ENCODE measurements at regions not wholly inside any gene's neighbourhood (a gene's known extent, or its start where the extent isn't known, plus 50 kb on each side); places are given as distances from the start of the nearest gene placed in this dataset.
A peak's percentile ranks its signal among the peaks of the same experiment; 100 is the strongest.

DNA sequence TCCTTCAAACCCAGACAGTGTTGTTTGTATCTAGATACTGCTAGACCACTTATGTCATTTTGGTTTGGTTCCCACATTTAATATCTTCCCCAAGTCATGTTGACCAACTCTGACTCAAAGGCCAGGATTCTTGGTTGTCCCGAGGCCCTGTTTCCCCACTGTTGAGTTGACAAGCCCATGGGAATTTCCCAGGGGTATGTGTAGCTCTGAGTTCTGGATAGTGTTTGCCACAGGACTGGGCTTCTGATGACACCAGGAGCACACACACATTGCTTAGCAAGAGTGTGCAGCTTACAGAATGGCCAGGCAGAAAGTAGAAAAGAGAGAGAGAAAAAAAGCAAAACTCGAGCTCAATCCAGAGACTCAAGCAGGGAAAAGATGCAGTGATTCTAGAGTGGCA is 214.4 kb downstream of the NXNL2 start:
- no peaks in the 10 kb centered on the region for H3K36me3 ChIP-seq (ENCODE audit: control insufficient read depth in 3 of 3, insufficient read depth in 3 of 3, low read length in 3 of 3)
- no peak overlapping the region for H3K9ac ChIP-seq (ENCODE audit: low read depth in 1 of 3, low read length in 3 of 3)
- peaks cover 0 to 2% (median 0%) of the 10 kb centered on the region in 3 donors for H3K9me3 ChIP-seq (ENCODE audit: control insufficient read depth in 3 of 3, low read length in 3 of 3)
- H3K4me3 ChIP-seq (ENCODE audit: low read length in 3 of 3), result no peak overlapping the region
- no peaks in the 10 kb centered on the region for H3K27me3 ChIP-seq (ENCODE audit: control insufficient read depth in 3 of 3, insufficient read depth in 3 of 3, low read length in 3 of 3)
- H3K27ac ChIP-seq (ENCODE audit: low read depth, low read length), result peak overlapping the region; percentile 65
- peaks cover 21 to 27% (median 23%) of the 10 kb centered on the region in 3 donors for H3K4me1 ChIP-seq (ENCODE audit: control insufficient read depth in 3 of 3, insufficient read depth in 3 of 3, low read length in 3 of 3)

DNA sequence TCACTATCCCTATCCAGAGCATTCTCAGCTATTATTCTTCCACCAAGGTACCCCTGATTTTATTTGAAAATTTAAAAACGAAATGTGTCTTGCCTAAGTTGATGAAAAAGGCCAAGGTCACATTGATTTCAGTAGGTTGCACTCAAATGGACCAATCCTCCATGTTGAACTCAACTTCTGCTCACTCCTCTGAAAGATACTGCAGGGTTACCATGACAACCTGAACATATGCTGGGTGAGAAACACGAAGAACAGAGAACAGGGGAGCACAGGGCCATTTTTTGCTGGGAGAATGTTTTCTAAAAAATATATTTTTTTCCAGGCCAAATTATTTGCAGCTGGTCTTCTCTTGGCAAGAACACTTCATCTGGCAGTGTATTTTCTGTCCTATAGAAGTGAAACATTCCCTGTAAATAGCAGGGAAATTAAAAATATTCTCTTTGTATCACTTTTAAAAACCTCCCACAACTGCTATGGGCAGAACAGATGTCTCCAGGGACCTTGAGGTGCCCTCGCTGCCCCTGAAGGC is 215.9 kb downstream of the NXNL2 start:
- H3K4me3 ChIP-seq (ENCODE audit: low read length in 3 of 3), result no peak overlapping the region
- no peak overlapping the region for H3K27ac ChIP-seq (ENCODE audit: low read depth, low read length)
- peaks cover 0 to 2% (median 0%) of the 10 kb centered on the region in 3 donors for H3K9me3 ChIP-seq (ENCODE audit: control insufficient read depth in 3 of 3, low read length in 3 of 3)
- no peaks in the 10 kb centered on the region for H3K27me3 ChIP-seq (ENCODE audit: control insufficient read depth in 3 of 3, insufficient read depth in 3 of 3, low read length in 3 of 3)
- peaks cover 21 to 27% (median 22%) of the 10 kb centered on the region in 3 donors for H3K4me1 ChIP-seq (ENCODE audit: control insufficient read depth in 3 of 3, insufficient read depth in 3 of 3, low read length in 3 of 3)
- no peak overlapping the region for H3K9ac ChIP-seq (ENCODE audit: low read depth in 1 of 3, low read length in 3 of 3)
- no peaks in the 10 kb centered on the region for H3K36me3 ChIP-seq (ENCODE audit: control insufficient read depth in 3 of 3, insufficient read depth in 3 of 3, low read length in 3 of 3)

DNA sequence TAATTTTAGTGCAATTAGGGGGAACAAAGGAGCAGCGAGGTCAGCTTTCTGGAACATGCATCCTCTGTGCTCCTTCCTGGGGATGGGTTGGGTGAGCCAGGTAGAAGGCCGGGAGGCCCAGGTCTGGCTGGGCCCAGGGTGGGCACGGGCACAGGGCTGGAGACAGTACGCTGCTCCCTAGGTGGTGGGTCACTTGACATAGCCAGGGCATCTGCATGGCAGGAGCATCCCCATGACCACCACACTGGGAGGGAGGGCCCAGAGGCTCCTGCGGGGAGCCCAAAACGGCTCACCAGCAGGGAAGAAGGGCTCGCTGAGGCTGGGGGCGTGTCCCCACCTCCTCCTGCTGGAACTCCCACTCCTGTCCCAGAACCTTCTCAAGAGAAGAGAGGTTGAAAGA is 216.8 kb downstream of the NXNL2 start:
- H3K27me3 ChIP-seq (ENCODE audit: control insufficient read depth in 3 of 3, insufficient read depth in 3 of 3, low read length in 3 of 3), result no peaks in the 10 kb centered on the region
- H3K9me3 ChIP-seq (ENCODE audit: control insufficient read depth in 3 of 3, low read length in 3 of 3), result peaks cover 0 to 2% (median 0%) of the 10 kb centered on the region in 3 donors
- H3K27ac ChIP-seq (ENCODE audit: low read depth, low read length), result no peak overlapping the region
- peaks cover 17 to 21% (median 19%) of the 10 kb centered on the region in 3 donors for H3K4me1 ChIP-seq (ENCODE audit: control insufficient read depth in 3 of 3, insufficient read depth in 3 of 3, low read length in 3 of 3)
- H3K36me3 ChIP-seq (ENCODE audit: control insufficient read depth in 3 of 3, insufficient read depth in 3 of 3, low read length in 3 of 3), result no peaks in the 10 kb centered on the region
- H3K9ac ChIP-seq (ENCODE audit: low read depth in 1 of 3, low read length in 3 of 3), result no peak overlapping the region
- H3K4me3 ChIP-seq (ENCODE audit: low read length in 3 of 3), result no peak overlapping the region

DNA sequence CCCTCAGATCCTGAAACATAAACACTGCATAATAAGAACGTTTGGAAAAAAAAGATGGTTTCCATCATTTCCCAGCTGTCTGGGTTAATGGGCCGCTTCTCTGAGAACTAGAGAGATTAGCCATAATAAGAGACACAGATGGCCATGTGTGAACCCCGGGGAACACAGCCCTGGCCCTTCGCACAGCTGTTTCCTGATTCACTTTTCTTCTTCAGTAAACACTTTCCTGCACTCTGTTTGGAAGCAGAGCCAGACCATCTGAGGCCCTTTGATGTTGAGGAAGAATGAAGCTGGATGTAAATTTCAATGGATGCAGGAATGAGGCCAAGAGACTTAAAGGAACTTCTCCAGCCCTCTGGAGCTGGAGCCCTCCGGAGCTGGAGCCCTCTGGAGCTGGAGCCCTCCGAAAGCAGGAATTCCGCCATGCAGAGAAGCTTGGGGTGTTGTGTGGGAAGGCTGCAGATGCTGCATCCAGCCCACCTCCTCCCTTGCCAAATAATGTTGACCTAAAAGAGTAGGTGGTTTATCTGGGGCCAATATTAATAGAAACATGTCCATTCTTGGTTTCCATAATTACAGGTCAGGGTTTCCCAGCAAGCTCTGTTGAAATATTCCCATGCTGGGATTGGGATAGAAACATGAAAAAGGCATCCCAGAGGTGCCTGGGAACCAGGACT is 218.9 kb downstream of the NXNL2 start:
- Histone ChIP-seq H3K36me3 (ENCODE audit: control insufficient read depth in 3 of 3, insufficient read depth in 3 of 3, low read length in 3 of 3) (no peaks in the 10 kb centered on the region), H3K9ac (ENCODE audit: low read depth in 1 of 3, low read length in 3 of 3) (no peak overlapping the region), H3K27ac (ENCODE audit: low read depth, low read length) (no peak overlapping the region), H3K4me3 (ENCODE audit: low read length in 3 of 3) (no peak overlapping the region), H3K9me3 (ENCODE audit: control insufficient read depth in 3 of 3, low read length in 3 of 3) (no peaks in the 10 kb centered on the region), H3K4me1 (ENCODE audit: control insufficient read depth in 3 of 3, insufficient read depth in 3 of 3, low read length in 3 of 3) (peaks cover 2 to 3% (median 3%) of the 10 kb centered on the region in 3 donors), H3K27me3 (ENCODE audit: control insufficient read depth in 3 of 3, insufficient read depth in 3 of 3, low read length in 3 of 3) (no peaks in the 10 kb centered on the region)

DNA sequence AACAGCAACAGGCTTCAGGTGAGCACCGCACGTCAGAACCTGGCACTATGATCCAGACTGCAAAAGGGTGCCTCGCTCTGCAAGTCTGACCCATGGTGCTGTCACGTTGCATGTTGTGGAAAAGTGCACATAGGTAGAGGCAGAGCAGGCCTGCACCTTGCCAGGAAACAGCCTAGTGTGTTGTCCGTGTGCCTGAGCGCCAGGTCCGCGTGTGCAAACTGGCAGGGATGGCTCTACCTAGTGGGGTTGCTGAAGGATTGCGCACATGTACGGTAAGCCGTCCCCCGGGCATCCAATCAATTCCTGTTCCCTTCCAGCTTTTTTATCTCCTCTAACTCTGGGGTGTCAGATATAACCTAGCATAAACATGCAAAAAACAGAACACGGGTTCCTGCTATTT is 219.5 kb downstream of the NXNL2 start:
- no peaks in the 10 kb centered on the region for H3K9me3 ChIP-seq (ENCODE audit: control insufficient read depth in 3 of 3, low read length in 3 of 3)
- no peak overlapping the region for H3K4me3 ChIP-seq (ENCODE audit: low read length in 3 of 3)
- no peaks in the 10 kb centered on the region for H3K27me3 ChIP-seq (ENCODE audit: control insufficient read depth in 3 of 3, insufficient read depth in 3 of 3, low read length in 3 of 3)
- H3K4me1 ChIP-seq (ENCODE audit: control insufficient read depth in 3 of 3, insufficient read depth in 3 of 3, low read length in 3 of 3), result peaks cover 0 to 3% (median 2%) of the 10 kb centered on the region in 3 donors
- no peak overlapping the region for H3K9ac ChIP-seq (ENCODE audit: low read depth in 1 of 3, low read length in 3 of 3)
- H3K36me3 ChIP-seq (ENCODE audit: control insufficient read depth in 3 of 3, insufficient read depth in 3 of 3, low read length in 3 of 3), result no peaks in the 10 kb centered on the region
- H3K27ac ChIP-seq (ENCODE audit: low read depth, low read length), result no peak overlapping the region

DNA sequence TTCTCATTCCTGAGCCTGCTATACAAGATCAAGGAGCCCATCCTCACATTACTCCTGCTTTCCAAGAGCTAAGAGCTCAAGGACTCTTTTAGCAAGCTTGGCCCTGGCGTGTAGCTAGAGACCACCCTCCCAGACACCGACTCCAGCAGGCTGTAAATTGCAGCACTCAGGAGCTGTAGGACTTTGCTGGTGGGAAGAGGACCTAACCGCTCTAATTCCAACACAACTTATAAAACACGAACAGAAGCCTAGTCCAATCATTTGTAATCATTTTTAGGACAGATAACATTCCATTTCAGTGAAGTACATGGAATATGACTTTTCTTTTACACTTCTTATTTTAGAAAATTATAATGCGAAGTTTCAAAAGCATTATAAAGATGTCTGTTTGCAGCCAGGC is 219.9 kb downstream of the NXNL2 start:
- no peaks in the 10 kb centered on the region for H3K36me3 ChIP-seq (ENCODE audit: control insufficient read depth in 3 of 3, insufficient read depth in 3 of 3, low read length in 3 of 3)
- peaks cover 0 to 3% (median 2%) of the 10 kb centered on the region in 3 donors for H3K4me1 ChIP-seq (ENCODE audit: control insufficient read depth in 3 of 3, insufficient read depth in 3 of 3, low read length in 3 of 3)
- no peaks in the 10 kb centered on the region for H3K9me3 ChIP-seq (ENCODE audit: control insufficient read depth in 3 of 3, low read length in 3 of 3)
- no peak overlapping the region for H3K4me3 ChIP-seq (ENCODE audit: low read length in 3 of 3)
- no peak overlapping the region for H3K27ac ChIP-seq (ENCODE audit: low read depth, low read length)
- no peaks in the 10 kb centered on the region for H3K27me3 ChIP-seq (ENCODE audit: control insufficient read depth in 3 of 3, insufficient read depth in 3 of 3, low read length in 3 of 3)
- no peak overlapping the region for H3K9ac ChIP-seq (ENCODE audit: low read depth in 1 of 3, low read length in 3 of 3)

DNA sequence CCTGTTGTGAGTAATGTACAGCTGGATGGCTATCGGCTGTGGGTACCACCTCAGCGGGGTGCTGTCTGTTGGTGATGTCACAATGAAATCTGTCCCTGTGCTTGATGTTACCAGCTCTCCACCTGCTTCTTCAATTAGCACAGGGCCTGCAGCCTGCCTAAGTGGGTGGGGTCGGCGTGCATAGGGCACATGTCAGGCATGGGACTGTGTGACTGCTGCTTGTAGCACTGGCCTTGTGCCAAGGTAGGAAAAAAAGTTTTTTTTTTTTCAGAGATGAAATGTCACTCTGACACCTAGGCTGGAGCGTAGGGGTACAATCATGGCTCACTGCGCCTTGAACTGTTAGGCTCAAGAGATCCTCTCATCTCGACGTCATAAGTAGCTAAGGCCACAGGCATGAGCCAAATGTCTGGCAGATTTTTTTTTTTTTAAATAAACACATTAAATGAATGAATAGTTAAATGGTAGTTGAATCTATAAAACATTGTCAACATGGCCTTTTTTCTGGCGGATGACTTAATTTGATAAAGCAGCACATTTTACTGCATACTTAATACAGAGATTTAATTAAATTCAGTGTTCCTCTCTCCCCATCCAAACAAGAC is 222.5 kb downstream of the NXNL2 start:
- no peaks in the 10 kb centered on the region for H3K27me3 ChIP-seq (ENCODE audit: control insufficient read depth in 3 of 3, insufficient read depth in 3 of 3, low read length in 3 of 3)
- H3K9ac ChIP-seq (ENCODE audit: low read depth in 1 of 3, low read length in 3 of 3), result no peak overlapping the region
- H3K27ac ChIP-seq (ENCODE audit: low read depth, low read length), result no peak overlapping the region
- H3K4me1 ChIP-seq (ENCODE audit: control insufficient read depth in 3 of 3, insufficient read depth in 3 of 3, low read length in 3 of 3), result peaks cover 0 to 3% (median 2%) of the 10 kb centered on the region in 3 donors
- no peak overlapping the region for H3K4me3 ChIP-seq (ENCODE audit: low read length in 3 of 3)
- no peaks in the 10 kb centered on the region for H3K9me3 ChIP-seq (ENCODE audit: control insufficient read depth in 3 of 3, low read length in 3 of 3)
- no peaks in the 10 kb centered on the region for H3K36me3 ChIP-seq (ENCODE audit: control insufficient read depth in 3 of 3, insufficient read depth in 3 of 3, low read length in 3 of 3)

DNA sequence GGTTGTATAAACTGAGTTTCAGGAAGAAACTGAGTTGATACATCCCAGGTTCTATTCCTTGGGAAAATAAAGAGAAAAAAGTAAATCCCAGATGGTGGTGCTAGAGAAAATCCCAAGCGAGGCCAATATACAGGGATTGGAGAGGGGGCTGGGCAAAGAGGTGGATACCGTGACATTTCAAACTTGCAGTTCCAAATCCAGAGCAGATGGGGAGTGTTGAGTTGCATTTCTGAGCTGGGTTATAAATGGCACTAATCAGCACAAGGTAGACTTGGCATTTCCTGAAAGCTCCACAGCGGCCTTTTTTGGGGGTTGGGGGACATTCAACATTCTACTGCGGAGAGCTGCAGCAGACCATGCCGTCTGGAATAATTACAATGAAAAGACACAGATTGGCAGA is 224.4 kb downstream of the NXNL2 start:
- Histone ChIP-seq H3K4me3 (ENCODE audit: low read length in 3 of 3) (no peak overlapping the region), H3K36me3 (ENCODE audit: control insufficient read depth in 3 of 3, insufficient read depth in 3 of 3, low read length in 3 of 3) (no peaks in the 10 kb centered on the region), H3K4me1 (ENCODE audit: control insufficient read depth in 3 of 3, insufficient read depth in 3 of 3, low read length in 3 of 3) (peaks cover 0 to 1% (median under 1%) of the 10 kb centered on the region in 3 donors), H3K27me3 (ENCODE audit: control insufficient read depth in 3 of 3, insufficient read depth in 3 of 3, low read length in 3 of 3) (no peaks in the 10 kb centered on the region), H3K27ac (ENCODE audit: low read depth, low read length) (no peak overlapping the region), H3K9me3 (ENCODE audit: control insufficient read depth in 3 of 3, low read length in 3 of 3) (no peaks in the 10 kb centered on the region), H3K9ac (ENCODE audit: low read depth in 1 of 3, low read length in 3 of 3) (no peak overlapping the region)

DNA sequence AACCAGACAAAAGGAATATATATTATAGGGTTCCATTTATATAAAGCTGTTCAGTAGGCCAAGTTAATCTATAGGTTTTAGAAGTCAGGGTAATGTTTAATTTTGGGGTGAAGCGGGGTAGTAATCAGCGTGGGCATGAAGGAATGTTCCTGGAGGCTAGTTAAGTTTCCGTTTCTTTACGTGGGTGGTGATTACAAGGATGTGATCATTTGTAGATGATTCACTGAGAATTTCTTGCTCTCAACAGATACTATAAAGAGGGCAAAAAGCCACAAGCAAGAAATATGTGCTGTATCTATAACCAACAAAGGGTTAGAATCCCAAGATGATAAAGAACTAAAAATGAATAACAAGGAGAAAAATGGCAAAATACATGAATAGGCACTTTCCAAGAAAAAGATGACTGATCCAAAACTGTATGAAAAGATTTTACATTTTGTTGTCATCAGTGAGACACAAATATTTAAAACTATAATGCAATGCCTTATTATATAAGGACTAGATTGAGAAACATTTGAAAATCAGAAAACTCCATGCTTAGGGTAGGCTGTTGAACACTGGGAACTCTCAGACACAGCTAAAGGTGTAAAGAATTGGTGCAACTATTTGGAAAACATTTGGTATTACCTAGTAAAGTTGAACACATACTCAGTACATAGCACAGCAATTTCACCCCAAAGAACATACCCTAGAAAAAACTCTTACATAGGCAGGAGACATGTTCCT is 224.3 kb upstream of the S1PR3 start:
- no peaks in the 10 kb centered on the region for H3K9me3 ChIP-seq (ENCODE audit: control insufficient read depth in 3 of 3, low read length in 3 of 3)
- H3K9ac ChIP-seq (ENCODE audit: low read depth in 1 of 3, low read length in 3 of 3), result no peak overlapping the region
- H3K4me1 ChIP-seq (ENCODE audit: control insufficient read depth in 3 of 3, insufficient read depth in 3 of 3, low read length in 3 of 3), result no peaks in the 10 kb centered on the region
- no peaks in the 10 kb centered on the region for H3K36me3 ChIP-seq (ENCODE audit: control insufficient read depth in 3 of 3, insufficient read depth in 3 of 3, low read length in 3 of 3)
- no peak overlapping the region for H3K4me3 ChIP-seq (ENCODE audit: low read length in 3 of 3)
- H3K27me3 ChIP-seq (ENCODE audit: control insufficient read depth in 3 of 3, insufficient read depth in 3 of 3, low read length in 3 of 3), result no peaks in the 10 kb centered on the region
- H3K27ac ChIP-seq (ENCODE audit: low read depth, low read length), result no peak overlapping the region

DNA sequence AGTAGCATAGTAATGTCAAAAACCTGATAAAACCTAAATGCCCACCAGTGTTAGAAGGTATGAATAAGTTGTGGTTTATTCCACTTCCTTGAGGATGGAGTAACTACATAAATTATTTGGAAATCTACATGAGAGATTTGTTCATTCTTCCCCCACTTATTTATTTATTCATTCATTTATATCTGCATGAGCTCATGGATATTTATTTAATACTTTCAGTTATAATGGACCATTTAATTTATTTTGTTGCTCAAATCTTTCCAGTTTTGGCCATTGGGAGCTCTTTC is 223.8 kb upstream of the S1PR3 start:
- no peaks in the 10 kb centered on the region for H3K9me3 ChIP-seq (ENCODE audit: control insufficient read depth in 3 of 3, low read length in 3 of 3)
- H3K27me3 ChIP-seq (ENCODE audit: control insufficient read depth in 3 of 3, insufficient read depth in 3 of 3, low read length in 3 of 3), result no peaks in the 10 kb centered on the region
- no peak overlapping the region for H3K4me3 ChIP-seq (ENCODE audit: low read length in 3 of 3)
- H3K36me3 ChIP-seq (ENCODE audit: control insufficient read depth in 3 of 3, insufficient read depth in 3 of 3, low read length in 3 of 3), result no peaks in the 10 kb centered on the region
- H3K4me1 ChIP-seq (ENCODE audit: control insufficient read depth in 3 of 3, insufficient read depth in 3 of 3, low read length in 3 of 3), result no peaks in the 10 kb centered on the region
- no peak overlapping the region for H3K9ac ChIP-seq (ENCODE audit: low read depth in 1 of 3, low read length in 3 of 3)
- H3K27ac ChIP-seq (ENCODE audit: low read depth, low read length), result no peak overlapping the region

Data from skeletal muscle tissue (tissue), 3 donors.